ENCODE measurements at regions not wholly inside any gene's neighbourhood (a gene's known extent, or its start where the extent isn't known, plus 50 kb on each side); places are given as distances from the start of the nearest gene placed in this dataset.

- DNase-seq: no peak
Measured at GRCh38 chr5:42351956-42352355, 71.3 kb upstream of the GHR start.

GRCh38 chr5:42360056-42360455 lies 63.2 kb upstream of the GHR start:
- peak; percentile 11 for DNase-seq

- no peak for DNase-seq
Measured at GRCh38 chr5:42360616-42361314, 62.5 kb upstream of the GHR start.

DNA sequence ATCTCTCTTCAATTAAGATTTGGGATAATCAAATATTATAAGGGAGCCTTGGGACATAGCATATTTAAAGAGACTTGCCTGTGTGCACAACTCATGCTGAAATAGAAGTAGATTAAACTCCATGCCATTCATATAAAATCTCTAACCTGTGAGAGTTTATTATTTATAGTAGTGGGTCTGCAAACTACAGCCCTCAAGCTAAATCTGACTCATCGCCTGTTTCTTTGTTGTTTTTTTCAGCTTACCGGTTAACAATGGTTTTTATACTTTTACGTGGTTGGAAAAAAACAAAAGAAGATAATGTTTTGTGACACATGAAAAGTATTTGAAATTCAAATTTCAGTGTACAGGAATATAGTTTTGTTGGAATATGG lies 61.9 kb upstream of the GHR start:
- no peak for DNase-seq

GRCh38 chr5:42366051-42366450 lies 57.2 kb upstream of the GHR start:
- no peak for DNase-seq
